Heart right ventricle (tissue), 16 donors: ENCODE measurements at regions not wholly inside any gene's neighbourhood (a gene's known extent, or its start where the extent isn't known, plus 50 kb on each side); places are given as distances from the start of the nearest gene placed in this dataset.

Source experiments
- ATAC-seq, 8 donors: fragments of 200-7000 bp; cut with Tn5 transposase; one replicate each; pipeline ENCODE4 v1.9.1; 2020; ENCODE audit warnings: mild to moderate bottlenecking in 8 of 8, moderate library complexity in 8 of 8, moderate number of reproducible peaks in 1 of 8
- DNase-seq, 2 donors: peaks; one replicate each; pipeline ENCODE4 v3.0.0-alpha.2; 2020
- H3K27ac ChIP-seq, 10 donors: fragments of 200-600 bp; sonication (generic) in 2 of 10; one replicate each; pipeline versions ENCODE4 v1.5.0 to v1.8.0; 2020 to 2022; ENCODE audit warnings: mild to moderate bottlenecking in 3 of 10
- H3K27me3 ChIP-seq, 7 donors: fragments of 200-600 bp; one replicate each; pipeline ENCODE4 v1.8.0; 2021 to 2022; ENCODE audit warnings: mild to moderate bottlenecking in 2 of 7
- H3K36me3 ChIP-seq, 9 donors: fragments of 200-600 bp; sonication (generic) in 1 of 9; one replicate each; pipeline versions ENCODE4 v1.5.0 to v1.8.0; 2020 to 2022; ENCODE audit warnings: mild to moderate bottlenecking in 2 of 9
- H3K4me1 ChIP-seq, 9 donors: fragments of 200-600 bp; sonication (generic) in 1 of 9; one replicate each; pipeline versions ENCODE4 v1.5.0 to v1.8.0; 2020 to 2022; ENCODE audit warnings: mild to moderate bottlenecking in 4 of 9
- H3K4me3 ChIP-seq, 10 donors: fragments of 200-600 bp; sonication (generic) in 2 of 10; one replicate each; pipeline versions ENCODE4 v1.5.0 to v1.8.0; 2020 to 2022; ENCODE audit warnings: mild to moderate bottlenecking in 7 of 10, moderate library complexity in 2 of 10
- H3K9me3 ChIP-seq, 11 donors: fragments of 200-600 bp in 10 of 11; sonication (generic) in 2 of 11; one replicate each; pipeline versions ENCODE4 v1.5.0 to v1.8.0; 2013 to 2022; ENCODE audit warnings: mild to moderate bottlenecking in 2 of 11, control low read depth in 1 of 11, moderate library complexity in 1 of 11
- CTCF ChIP-seq, 9 donors: fragments of 200-600 bp; sonication (generic) in 2 of 9; IDR thresholded peaks; one replicate each; pipeline versions ENCODE4 v1.5.0 to v1.8.0; 2021 to 2022; ENCODE audit warnings: antibody characterized with exemption in 9 of 9, mild to moderate bottlenecking in 5 of 9, moderate library complexity in 1 of 9
- WGBS, 2 donors: extraction: QIAGEN DNeasy Blood & Tissue Kit; methylation state at CpG; one replicate each; pipeline ENCODE4 v1.1.7; 2013; ENCODE audit warnings: inconsistent platforms in 1 of 2; 5-methylcytosine and 5-hydroxymethylcytosine counted together
- intact Hi-C, 10 donors: fragments of 100-400 bp; cut with DNase I; formaldehyde crosslinking; loops; one replicate each; pipeline versions ENCODE4 v1.11.1 to v1.14.2; 2022
- donor health status: Arrhythmogenic right ventricular cardiomyopathy.
- donor health status: ischemic (EF 13 %, LVEDD 7.1; RV severe dilation, severe dysfunction).
- donor health status: healthy with polysubstance abuse.
- donor health status: DM: no; HTN: yes; CAD: no.
- donor health status: DM: no; HTN: no; CAD: no.
- donor health status: ischemic (EF 25% LVEDD 6.9; RV normal size, moderate dysfunction).
- donor health status: ischemic (EF 25% LVEDD 5.7; RV mildly dilated, moderate dysfunction).
- donor health status: healthy.
- donor health status: DM: yes; HTN: yes; CAD: no.
- donor health status: Ischemic cardiomyopathy.
- donor health status: ischemic (EF 35%, LVEDD 5.7; RV mildly dilated, moderate dysfunction).
- donor health status: nonischemic (EF 11% LVEDD 7.7; RV severe dilation, severe dysfunction).
- donor health status: DM: yes; HTN: yes; CAD: no.
- donor health status: PGD.
- donor health status: ischemic (EF 29% LVEDD 5.4; RV normal size, mild dysfunction).
- donor health status: nonischemic (EF 23%, LVEDD 6.1; RV moderate dilation, normal function).

GRCh38 chr22:49062802-49063544, 764.7 kb downstream of the BRD1 start:
- intact Hi-C loops = no loop called here
- Histone ChIP-seq H3K36me3 (no peaks in the 10 kb centered on the region), H3K4me3 (no peak overlapping the region), H3K4me1 (no peaks in the 10 kb centered on the region), H3K9me3 (no peaks in the 10 kb centered on the region), H3K27me3 (peaks cover 8 to 70% (median 51%) of the 10 kb centered on the region in 7 donors), H3K27ac (no peak overlapping the region)
- no peak for DNase-seq
- 40 to 43% methylated on average over 12 of the region's 12 CpGs for WGBS, 2 donors
- no peak for TF ChIP-seq CTCF (IDR thresholded peaks at IDR 0.05)
- ATAC-seq = no peak

- H3K27me3 ChIP-seq = peaks cover 8 to 72% (median 47%) of the 10 kb centered on the region in 7 donors
- H3K4me3 ChIP-seq = no peak overlapping the region
- DNase-seq (no peak), ATAC-seq (no peak)
- no peaks in the 10 kb centered on the region for H3K36me3 ChIP-seq
- TF ChIP-seq CTCF (IDR thresholded peaks at IDR 0.05) = no peak
- H3K27ac ChIP-seq = no peak overlapping the region
- 80% methylated on average over 17 of the region's 17 CpGs for WGBS, 2 donors
- intact Hi-C loops = no loop called here
- H3K9me3 ChIP-seq = no peaks in the 10 kb centered on the region
- H3K4me1 ChIP-seq = no peaks in the 10 kb centered on the region
Measured at GRCh38 chr22:49062155-49062801, 765.4 kb downstream of the BRD1 start.

GRCh38 chr22:49057910-49058309, 769.8 kb downstream of the BRD1 start:
- no peak for TF ChIP-seq CTCF (IDR thresholded peaks at IDR 0.05)
- no peak overlapping the region for H3K27ac ChIP-seq
- no peaks in the 10 kb centered on the region for H3K4me1 ChIP-seq
- H3K9me3 ChIP-seq = no peaks in the 10 kb centered on the region
- no peak overlapping the region for H3K4me3 ChIP-seq
- intact Hi-C loops = no loop called here
- no peak for DNase-seq
- peaks cover 3 to 52% (median 30%) of the 10 kb centered on the region in 7 donors for H3K27me3 ChIP-seq
- no peaks in the 10 kb centered on the region for H3K36me3 ChIP-seq
- 79 to 85% methylated on average over 7 of the region's 7 CpGs for WGBS, 2 donors
- no peak for ATAC-seq

- Histone ChIP-seq H3K36me3 (no peaks in the 10 kb centered on the region), H3K9me3 (no peaks in the 10 kb centered on the region), H3K27ac (no peak overlapping the region), H3K4me1 (no peaks in the 10 kb centered on the region), H3K27me3 (peaks cover 0 to 44% (median 17%) of the 10 kb centered on the region in 7 donors), H3K4me3 (no peak overlapping the region)
- intact Hi-C loops = no loop called here
- no peak for TF ChIP-seq CTCF (IDR thresholded peaks at IDR 0.05)
- 83 to 92% methylated on average over 4 of the region's 4 CpGs for WGBS, 2 donors
- no peak for ATAC-seq
- no peak for DNase-seq
Measured at GRCh38 chr22:49056301-49056700, 771.4 kb downstream of the BRD1 start.
